WTC11 (cell line): ENCODE measurements at regions not wholly inside any gene's neighbourhood (a gene's known extent, or its start where the extent isn't known, plus 50 kb on each side); places are given as distances from the start of the nearest gene placed in this dataset.

ENCODE experiments used
- ATAC-seq: fragments of 200-7000 bp; cut with Tn5 transposase; 2 replicates; pipeline ENCODE4 v1.10.0; 2021; ENCODE audit warnings: mild to moderate bottlenecking, moderate library complexity
- CTCF ChIA-PET: fragments of 300-600 bp; sonication (Branson Sonifier 250); formaldehyde crosslinking; loops from one replicate; lab custom pipeline; 2021; ENCODE audit warnings: antibody characterized with exemption; lab: Charles Lee
- POLR2A ChIA-PET: fragments of 350-600 bp; sonication (Branson Sonifier 250); formaldehyde crosslinking; loops from one replicate; lab custom pipeline; 2021; ENCODE audit warnings: antibody characterized with exemption; lab: Charles Lee
- DNase-seq: peaks from one replicate; pipeline ENCODE4 v3.0.0; 2021; ENCODE audit warnings: low spot score
- H3K27ac Mint-ChIP-seq: 2 replicates; pipeline ENCODE4 v1.8.0; 2021; ENCODE audit warnings: mixed read lengths
- H3K27me3 Mint-ChIP-seq: 2 replicates; pipeline ENCODE4 v1.8.0; 2021; ENCODE audit warnings: low read depth, mild to moderate bottlenecking, moderate library complexity, mixed read lengths
- H3K36me3 Mint-ChIP-seq: 2 replicates; pipeline ENCODE4 v1.8.0; 2021; ENCODE audit warnings: mixed read lengths
- H3K4me1 Mint-ChIP-seq: 2 replicates; pipeline ENCODE4 v1.8.0; 2022; ENCODE audit warnings: mixed read lengths
- H3K4me3 Mint-ChIP-seq: 2 replicates; pipeline ENCODE4 v1.8.0; 2021; ENCODE audit warnings: mild to moderate bottlenecking, moderate library complexity, mixed read lengths
- H3K9me3 Mint-ChIP-seq: 2 replicates; pipeline ENCODE4 v1.8.0; 2021; ENCODE audit warnings: mixed read lengths
- ARID4B ChIP-seq: sonication (generic); formaldehyde crosslinking; IDR thresholded peaks from 2 replicates; pipeline ENCODE4 v1.8.0; 2023; ENCODE audit warnings: missing genetic modification reagents, mild to moderate bottlenecking, borderline replicate concordance
- ATF6 ChIP-seq: sonication (generic); formaldehyde crosslinking; IDR thresholded peaks from 2 replicates; pipeline ENCODE4 v1.8.1; 2023; ENCODE audit warnings: mild to moderate bottlenecking, missing genetic modification reagents
- E2F4 ChIP-seq: sonication (generic); formaldehyde crosslinking; IDR thresholded peaks from 2 replicates; pipeline ENCODE4 v1.8.1; 2022; ENCODE audit warnings: low read depth, mild to moderate bottlenecking, moderate library complexity, missing genetic modification reagents, borderline replicate concordance
- FOXP4 ChIP-seq: sonication (generic); formaldehyde crosslinking; IDR thresholded peaks from 2 replicates; pipeline ENCODE4 v1.8.0; 2022; ENCODE audit warnings: mild to moderate bottlenecking, missing genetic modification reagents
- GRHL2 ChIP-seq: fragments of 250-450 bp; sonication (Bioruptor Pico); IDR thresholded peaks from 2 replicates; pipeline ENCODE4 v1.8.0; 2022; ENCODE audit warnings: mild to moderate bottlenecking, moderate library complexity; ENCODE audit not compliant: insufficient replicate concordance, severe bottlenecking
- HMGXB4 ChIP-seq: sonication (generic); formaldehyde crosslinking; IDR thresholded peaks from 2 replicates; pipeline ENCODE4 v1.8.1; 2023; ENCODE audit warnings: mild to moderate bottlenecking, moderate library complexity, missing genetic modification reagents
- IRF1 ChIP-seq: sonication (generic); formaldehyde crosslinking; IDR thresholded peaks from 2 replicates; pipeline ENCODE4 v1.8.0; 2023; ENCODE audit warnings: missing genetic modification reagents
- NFATC4 ChIP-seq: fragments of 250-450 bp; sonication (Bioruptor Pico); IDR thresholded peaks from 2 replicates; pipeline ENCODE4 v1.9.0; 2021; ENCODE audit warnings: mild to moderate bottlenecking
- OVOL2 ChIP-seq: fragments of 250-450 bp; sonication (Bioruptor Pico); IDR thresholded peaks from 2 replicates; pipeline ENCODE4 v1.9.0; 2021; ENCODE audit warnings: mild to moderate bottlenecking, borderline replicate concordance
- PRDM15 ChIP-seq: sonication (generic); formaldehyde crosslinking; IDR thresholded peaks from 2 replicates; pipeline ENCODE4 v1.8.0; 2022; ENCODE audit warnings: missing genetic modification reagents
- SMAD3 ChIP-seq: sonication (generic); formaldehyde crosslinking; IDR thresholded peaks from 2 replicates; pipeline ENCODE4 v1.8.0; 2022; ENCODE audit warnings: missing genetic modification reagents, mild to moderate bottlenecking, borderline replicate concordance
- TCF7 ChIP-seq: sonication (generic); formaldehyde crosslinking; IDR thresholded peaks from 2 replicates; pipeline ENCODE4 v1.8.0; 2022; ENCODE audit warnings: mild to moderate bottlenecking, low read depth, missing genetic modification reagents, moderate library complexity
- ZNF232 ChIP-seq: sonication (generic); formaldehyde crosslinking; IDR thresholded peaks from 2 replicates; pipeline ENCODE4 v1.8.0; 2022; ENCODE audit warnings: mild to moderate bottlenecking, missing genetic modification reagents
- ZNF317 ChIP-seq: sonication (generic); formaldehyde crosslinking; IDR thresholded peaks from 2 replicates; pipeline ENCODE4 v1.8.1; 2023; ENCODE audit warnings: low read depth, mild to moderate bottlenecking, moderate library complexity, missing genetic modification reagents, borderline replicate concordance
- ZNF423 ChIP-seq: fragments of 250-450 bp; sonication (Bioruptor Pico); IDR thresholded peaks from 2 replicates; pipeline ENCODE4 v2.1.2; 2022; ENCODE audit warnings: mild to moderate bottlenecking, moderate library complexity
- ZSCAN18 ChIP-seq: fragments of 250-450 bp; sonication (Bioruptor Pico); IDR thresholded peaks from 2 replicates; pipeline ENCODE4 v2.1.2; 2022; ENCODE audit warnings: mild to moderate bottlenecking, moderate library complexity

- H3K27me3 Mint-ChIP-seq, result no peaks in the 10 kb centered on the region; the same call in 1 of the 2 replicates
- TF ChIP-seq TCF7 (CRISPR knock-in tag), result no peak
- no peak for TF ChIP-seq ZNF232 (CRISPR knock-in tag)
- TF ChIP-seq E2F4, result no peak
- TF ChIP-seq HMGXB4 (CRISPR knock-in tag), result no peak
- TF ChIP-seq ZNF423 (CRISPR knock-in tag), result no peak
- no peak for TF ChIP-seq ARID4B (CRISPR knock-in tag)
- no peak for TF ChIP-seq ZSCAN18 (CRISPR knock-in tag)
- TF ChIP-seq NFATC4 (CRISPR knock-in tag), result no peak
- TF ChIP-seq FOXP4 (CRISPR knock-in tag), result no peak
- TF ChIP-seq SMAD3 (CRISPR knock-in tag), result no peak
- no peak for TF ChIP-seq ATF6
- no peak for TF ChIP-seq PRDM15 (CRISPR knock-in tag)
- TF ChIP-seq GRHL2, result no peak
- TF ChIP-seq IRF1 (CRISPR knock-in tag), result no peak
- no peak for TF ChIP-seq ZNF317 (CRISPR knock-in tag)
- no peak for TF ChIP-seq OVOL2 (CRISPR knock-in tag)
- peak; percentile 76 for DNase-seq
- no peak overlapping the region for H3K4me3 Mint-ChIP-seq
- no peaks in the 10 kb centered on the region for H3K36me3 Mint-ChIP-seq
- H3K9me3 Mint-ChIP-seq, result no peaks in the 10 kb centered on the region
- peak; percentile 88 for ATAC-seq
- CTCF ChIA-PET, result interaction anchor here (1.6 to 2.2 kb wide), 2 partner anchors 13 to 245 kb away, joined by 6 to 10 read pairs; no protein-coding TSS in a partner anchor
- no peak overlapping the region for H3K27ac Mint-ChIP-seq
- H3K4me1 Mint-ChIP-seq, result no peaks in the 10 kb centered on the region
- POLR2A ChIA-PET, result no interaction called here
These were observed 57.3 kb upstream of the SULT1C3 start for GRCh38 chr2:108182489-108182888.
